IMR-90 (cell line): ENCODE measurements at regions not wholly inside any gene's neighbourhood (a gene's known extent, or its start where the extent isn't known, plus 50 kb on each side); places are given as distances from the start of the nearest gene placed in this dataset.

ENCODE experiments used
- ATAC-seq: fragments of 200-7000 bp; cut with Tn5 transposase; 2 replicates; pipeline ENCODE4 v1.9.1; 2020; ENCODE audit warnings: low read depth, mild to moderate bottlenecking, moderate library complexity
- BruUV-seq: library from RNA; stranded (reverse); fragments of 400-500 nt; replicated peaks from 2 replicates; lab custom pipeline; 2021; lab: Mats Ljungman, UMichigan
- CTCF ChIA-PET: fragments of 300-600 bp; formaldehyde crosslinking; extraction: SDS; loops from one replicate; lab custom pipeline; 2021; ENCODE audit warnings: antibody characterized with exemption; lab: Yijun Ruan, JAX
- POLR2A ChIA-PET: fragments of 300-600 bp; sonication (Branson Sonifier 250); formaldehyde crosslinking; loops from one replicate; lab custom pipeline; 2022; ENCODE audit warnings: antibody characterized with exemption; ENCODE audit not compliant: unreplicated experiment; lab: Charles Lee
- DNase-seq: peaks from one replicate; pipeline ENCODE4 v3.0.0; 2013
- H2AFZ ChIP-seq: replicated peaks from 2 replicates; pipeline ENCODE3; 2013; ENCODE audit warnings: low read length, mild to moderate bottlenecking; ENCODE audit not compliant: poor library complexity
- H2AK5ac ChIP-seq: 2 replicates; pipeline ENCODE4 v1.6.1; 2013; ENCODE audit warnings: low read depth, low read length, inconsistent platforms
- H2AK9ac ChIP-seq: replicated peaks from 2 replicates; pipeline ENCODE3; 2013; ENCODE audit warnings: mild to moderate bottlenecking, low read depth, low read length, moderate library complexity; ENCODE audit not compliant: poor library complexity
- H2BK120ac ChIP-seq: 2 replicates; pipeline ENCODE4 v1.6.1; 2013; ENCODE audit warnings: low read depth, low read length, inconsistent platforms
- H2BK15ac ChIP-seq: 3 replicates; pipeline ENCODE4 v1.6.1; 2013; ENCODE audit warnings: low read depth, low read length, inconsistent platforms
- H2BK20ac ChIP-seq: 2 replicates; pipeline ENCODE4 v1.6.1; 2013; ENCODE audit warnings: low read depth, mild to moderate bottlenecking, inconsistent platforms, low read length, moderate library complexity
- H2BK5ac ChIP-seq: 2 replicates; pipeline ENCODE4 v1.6.1; 2013; ENCODE audit warnings: mild to moderate bottlenecking, low read depth, low read length, inconsistent platforms; ENCODE audit not compliant: poor library complexity, severe bottlenecking
- H3K14ac ChIP-seq: replicated peaks from 2 replicates; pipeline ENCODE4 v1.6.1; 2013; ENCODE audit warnings: low read depth, low read length, inconsistent platforms
- H3K18ac ChIP-seq: 2 replicates; pipeline ENCODE4 v1.6.1; 2013; ENCODE audit warnings: low read depth, low read length, control low read depth
- H3K23ac ChIP-seq: 2 replicates; pipeline ENCODE4 v1.6.1; 2013; ENCODE audit warnings: low read depth, low read length, inconsistent platforms
- H3K27ac ChIP-seq: 2 replicates; pipeline ENCODE4 v1.5.1; 2013; ENCODE audit warnings: mild to moderate bottlenecking, control low read depth, low read length; ENCODE audit not compliant: insufficient read depth
- H3K27me3 ChIP-seq: 2 replicates; pipeline ENCODE4 v1.6.1; 2013; ENCODE audit warnings: low read length; ENCODE audit not compliant: control insufficient read depth, insufficient read depth
- H3K36me3 ChIP-seq: 2 replicates; pipeline ENCODE4 v1.6.1; 2013; ENCODE audit warnings: low read length, mixed read lengths; ENCODE audit not compliant: control insufficient read depth, insufficient read depth
- H3K4ac ChIP-seq: 2 replicates; pipeline ENCODE4 v1.6.1; 2013; ENCODE audit warnings: low read depth, low read length, inconsistent platforms
- H3K4me1 ChIP-seq: 2 replicates; pipeline ENCODE4 v1.6.1; 2013; ENCODE audit warnings: low read length, mixed read lengths; ENCODE audit not compliant: control insufficient read depth, insufficient read depth
- H3K4me2 ChIP-seq: 2 replicates; pipeline ENCODE4 v1.6.1; 2013; ENCODE audit warnings: low read depth, mild to moderate bottlenecking, control low read depth, low read length, moderate library complexity
- H3K4me3 ChIP-seq: 2 replicates; pipeline ENCODE4 v1.5.1; 2013; ENCODE audit warnings: low read depth, mild to moderate bottlenecking, control low read depth, low read length, moderate library complexity; ENCODE audit not compliant: insufficient read depth
- H3K56ac ChIP-seq: 2 replicates; pipeline ENCODE4 v1.6.1; 2013; ENCODE audit warnings: low read length, inconsistent platforms; ENCODE audit not compliant: insufficient read depth; ENCODE audit errors: extremely low read depth
- H3K79me1 ChIP-seq, 2 experiments: 2 replicates each; pipeline ENCODE4 v1.6.1; 2013; ENCODE audit warnings: low read length in 2 of 2, inconsistent platforms in 1 of 2, low read depth in 1 of 2
- H3K9ac ChIP-seq: 2 replicates; pipeline ENCODE4 v1.6.1; 2013; ENCODE audit warnings: low read depth, low read length, control low read depth
- H3K9me1 ChIP-seq: 2 replicates; pipeline ENCODE4 v1.6.1; 2013; ENCODE audit warnings: low read length, inconsistent platforms; ENCODE audit not compliant: insufficient read depth
- H3K9me3 ChIP-seq: 2 replicates; pipeline ENCODE4 v1.6.1; 2013; ENCODE audit warnings: low read length; ENCODE audit not compliant: control insufficient read depth, insufficient read depth
- H4K20me1 ChIP-seq: 2 replicates; pipeline ENCODE4 v1.6.1; 2013; ENCODE audit warnings: low read length, inconsistent platforms; ENCODE audit not compliant: insufficient read depth
- H4K5ac ChIP-seq: 2 replicates; pipeline ENCODE4 v1.6.1; 2013; ENCODE audit warnings: mild to moderate bottlenecking, low read depth, low read length, control low read depth
- H4K8ac ChIP-seq, 2 experiments: 2 replicates each; pipeline ENCODE4 v1.6.1; 2013; ENCODE audit warnings: low read depth in 2 of 2, low read length in 2 of 2, control low read depth in 1 of 2, inconsistent platforms in 1 of 2
- H4K91ac ChIP-seq: 2 replicates; pipeline ENCODE4 v1.6.1; 2013; ENCODE audit warnings: low read depth, low read length, inconsistent platforms; ENCODE audit not compliant: insufficient read depth
- RCOR1 ChIP-seq: IDR thresholded peaks from 2 replicates; pipeline ENCODE4 v1.6.1; 2012; ENCODE audit warnings: mild to moderate bottlenecking, low read length, improper control_type of control experiment; ENCODE audit not compliant: insufficient replicate concordance
- WGBS, 2 experiments: methylation state at CpG; one replicate each; pipeline versions ENCODE4 v1.1.5 to v1.1.7; 2013; ENCODE audit warnings: missing lambda C conversion rate in 2 of 2; ENCODE audit not compliant: insufficient read length in 1 of 2; ENCODE audit errors: extremely low coverage in 2 of 2; 5-methylcytosine and 5-hydroxymethylcytosine counted together
- dilution Hi-C: fragments of 300-500 bp; cut with HindIII; formaldehyde crosslinking; loops from one replicate; pipeline ENCODE4 v1.14.3; 2018; ENCODE audit warnings: low sequenced_read_pairs; ENCODE audit not compliant: unreplicated experiment
- in situ Hi-C: fragments of 300-500 bp; cut with MboI; formaldehyde crosslinking; loops from 3 replicates; pipeline ENCODE4 v1.14.3; 2019; ENCODE audit warnings: low sequenced_read_pairs, inconsistent platforms, mixed read lengths
- intact Hi-C: fragments of 100-400 bp; cut with micrococcal nuclease; formaldehyde crosslinking; loops from 2 replicates; pipeline ENCODE4 v1.10.0; 2022

DNA sequence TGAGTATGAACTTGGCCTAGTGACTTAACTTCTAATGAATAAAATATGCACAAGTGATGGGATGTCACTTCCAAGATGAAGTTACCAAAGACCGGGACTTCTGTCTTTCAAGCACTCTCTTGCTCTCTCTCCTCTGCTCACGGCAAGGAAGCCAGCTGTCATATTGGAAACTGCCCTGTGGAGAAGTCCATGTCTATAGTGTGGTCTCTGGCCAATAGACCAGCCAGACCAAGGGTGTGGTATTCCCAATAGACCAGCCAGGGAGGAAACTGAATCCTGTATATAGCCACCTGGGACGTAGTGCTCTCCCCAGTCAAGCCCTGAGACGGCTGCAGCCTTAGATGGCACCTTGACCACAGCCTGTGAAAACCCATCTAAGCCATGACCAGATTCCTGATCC lies 93.2 kb upstream of the ALX4 start:
- Histone ChIP-seq H4K20me1 (no peaks in the 10 kb centered on the region), H2AK5ac (no peak overlapping the region), H2BK5ac (no peak overlapping the region), H4K8ac (no peak overlapping the region), H3K79me1 (no peaks in the 10 kb centered on the region), H4K5ac (no peak overlapping the region), H3K14ac (no peak overlapping the region), H3K9ac (no peak overlapping the region), H2BK120ac (no peak overlapping the region), H3K9me1 (no peaks in the 10 kb centered on the region), H2BK15ac (no peak overlapping the region), H3K4me2 (no peak overlapping the region), H3K4me1 (no peaks in the 10 kb centered on the region), H3K27ac (no peak overlapping the region), H3K56ac (no peak overlapping the region), H3K4ac (no peak overlapping the region), H2AK9ac (no peak overlapping the region), H3K9me3 (no peaks in the 10 kb centered on the region), H4K91ac (no peak overlapping the region), H2AFZ (peak overlapping the region; percentile 54), H3K18ac (no peak overlapping the region), H3K36me3 (no peaks in the 10 kb centered on the region), H3K27me3 (peaks cover 8% of the 10 kb centered on the region), H3K4me3 (no peak overlapping the region), H2BK20ac (no peak overlapping the region), H3K23ac (no peak overlapping the region)
- in situ Hi-C loops = no loop called here
- intact Hi-C loops = no loop called here
- ATAC-seq (no peak), DNase-seq (no peak)
- ChIA-PET CTCF (no interaction called here), POLR2A (no interaction called here)
- dilution Hi-C loops = no loop called here
- BruUV-seq = no TSS peak
- WGBS, 2 experiments = no CpG with 5 or more reads among the region's 4 CpGs
- TF ChIP-seq RCOR1 = no peak
